SK-N-MC (cell line): ENCODE measurements at regions not wholly inside any gene's neighbourhood (a gene's known extent, or its start where the extent isn't known, plus 50 kb on each side); places are given as distances from the start of the nearest gene placed in this dataset.

ENCODE experiments used
- DNase-seq: peaks from one replicate; pipeline ENCODE4 v3.0.0-alpha.2; 2011; ENCODE audit warnings: low read depth, low spot score
- H3K27ac ChIP-seq: fragments of 200-600 bp; sonication (generic); 2 replicates; pipeline ENCODE4 v1.5.1; 2016; ENCODE audit warnings: mixed run types
- H3K36me3 ChIP-seq: fragments of 200-600 bp; sonication (generic); 2 replicates; pipeline ENCODE4 v1.6.1; 2017; ENCODE audit warnings: antibody characterized with exemption, low read length, mixed read lengths; ENCODE audit not compliant: insufficient read depth
- H3K4me3 ChIP-seq: fragments of 200-600 bp; sonication (generic); 2 replicates; pipeline ENCODE4 v1.5.1; 2016
- H3K9ac ChIP-seq: fragments of 200-600 bp; sonication (generic); 2 replicates; pipeline ENCODE4 v1.8.0; 2017; ENCODE audit warnings: mixed run types, mixed read lengths; ENCODE audit not compliant: insufficient read length
- H3K9me3 ChIP-seq: fragments of 200-600 bp; sonication (generic); 2 replicates; pipeline ENCODE4 v1.6.1; 2017; ENCODE audit warnings: low read depth, mild to moderate bottlenecking, antibody characterized with exemption, low read length, moderate library complexity, mixed read lengths
- EZH2 ChIP-seq: fragments of 200-600 bp; sonication (generic); IDR thresholded peaks from one replicate; pipeline ENCODE4 v1.6.1; 2017; ENCODE audit warnings: antibody characterized with exemption
- FOXP2 ChIP-seq: optimal IDR thresholded peaks from 2 replicates; pipeline ENCODE3; 2011; ENCODE audit warnings: mild to moderate bottlenecking, moderate library complexity; ENCODE audit not compliant: insufficient read depth; ENCODE audit errors: extremely low read length, control extremely low read depth
- POLR2AphosphoS5 ChIP-seq: IDR thresholded peaks from 2 replicates; pipeline ENCODE4 v1.6.1; 2012; ENCODE audit warnings: mild to moderate bottlenecking, low read depth, low read length, borderline replicate concordance

DNA sequence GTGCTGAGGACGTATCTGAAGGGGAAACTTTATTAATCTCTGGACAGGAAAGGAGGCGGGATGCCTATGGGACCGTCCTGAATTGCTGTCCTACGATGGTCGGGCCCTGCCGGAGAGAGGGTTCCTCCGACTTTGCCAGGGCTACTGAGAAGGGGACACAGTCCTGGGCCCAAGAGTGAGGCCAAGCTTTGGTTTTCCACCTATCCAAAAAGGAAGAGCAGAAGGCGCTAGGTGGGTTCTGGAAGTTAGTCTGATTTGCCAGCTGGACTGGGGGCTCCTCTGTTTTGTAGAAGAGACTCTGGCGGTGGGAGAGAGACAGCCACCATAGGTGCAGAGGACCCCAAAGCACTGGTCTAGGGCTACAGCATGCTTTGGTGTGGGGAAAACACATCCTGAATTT, 243.8 kb upstream of the IRX4 start:
- H3K9me3 ChIP-seq: no peaks in the 10 kb centered on the region
- no peak for DNase-seq
- TF ChIP-seq POLR2AphosphoS5 (no peak), FOXP2 (no peak), EZH2 (no peak)
- H3K36me3 ChIP-seq: no peaks in the 10 kb centered on the region
- H3K9ac ChIP-seq: no peak overlapping the region
- no peak overlapping the region for H3K4me3 ChIP-seq
- no peak overlapping the region for H3K27ac ChIP-seq

DNA sequence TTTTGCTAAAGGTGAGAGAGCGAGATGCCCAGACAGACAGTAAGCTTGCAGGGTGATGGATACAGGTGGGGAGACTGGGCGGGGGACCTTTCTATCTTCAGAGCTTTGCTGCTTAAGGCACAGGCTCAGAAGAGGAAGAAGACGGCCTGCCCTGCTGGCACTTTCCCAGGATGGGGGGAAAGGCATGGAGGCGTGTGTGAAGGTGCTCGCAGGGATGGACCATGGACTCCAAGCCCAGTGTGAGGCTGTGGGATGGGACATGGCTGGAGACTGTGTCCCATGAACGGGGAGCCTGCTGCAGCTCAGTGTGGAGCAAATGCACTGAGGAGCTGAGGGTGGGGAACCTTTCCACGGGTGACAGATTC, 243.2 kb upstream of the IRX4 start:
- no peak overlapping the region for H3K27ac ChIP-seq
- no peaks in the 10 kb centered on the region for H3K9me3 ChIP-seq
- no peak overlapping the region for H3K9ac ChIP-seq
- H3K36me3 ChIP-seq: no peaks in the 10 kb centered on the region
- no peak for DNase-seq
- TF ChIP-seq POLR2AphosphoS5: no peak
- no peak for TF ChIP-seq FOXP2
- no peak for TF ChIP-seq EZH2
- no peak overlapping the region for H3K4me3 ChIP-seq

DNA sequence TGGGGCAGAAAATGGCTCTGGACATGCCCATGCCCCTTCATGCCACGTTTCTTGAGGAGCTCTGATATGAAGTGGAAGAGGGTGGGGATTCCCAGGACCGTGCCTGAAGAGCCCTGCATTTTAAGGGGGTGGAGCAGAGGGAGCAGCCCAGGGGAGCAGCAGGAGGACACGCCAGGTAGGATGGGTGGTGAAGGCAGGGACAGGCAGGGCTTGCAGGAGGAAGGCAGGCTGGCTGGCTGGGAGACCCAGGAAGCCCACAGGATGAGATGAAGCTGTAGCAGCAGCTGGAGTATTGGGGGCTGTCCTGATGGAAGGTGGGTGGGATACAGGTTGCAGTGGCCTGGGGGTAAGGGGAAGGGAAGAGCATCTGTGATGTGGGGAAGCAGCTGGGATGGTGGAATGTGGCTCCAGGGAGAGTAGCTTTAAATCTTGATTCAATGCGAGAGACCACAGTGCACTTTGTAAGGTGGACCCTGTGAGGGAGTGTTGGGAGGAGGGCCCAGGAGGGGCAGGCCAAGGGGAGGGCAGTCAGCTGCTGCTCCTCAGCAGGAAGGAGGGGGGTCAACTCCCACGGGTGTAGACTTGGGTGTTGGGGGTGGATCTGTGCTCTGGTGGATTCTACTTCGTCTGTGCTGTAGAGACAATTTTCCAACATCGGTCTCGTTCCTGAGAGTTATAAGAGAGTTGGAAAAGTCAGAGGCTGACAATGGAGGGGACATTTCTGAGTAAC, 242.6 kb upstream of the IRX4 start:
- Histone ChIP-seq H3K9ac (no peak overlapping the region), H3K27ac (no peak overlapping the region), H3K4me3 (no peak overlapping the region), H3K36me3 (no peaks in the 10 kb centered on the region), H3K9me3 (no peaks in the 10 kb centered on the region)
- no peak for DNase-seq
- no peak for TF ChIP-seq FOXP2
- no peak for TF ChIP-seq EZH2
- no peak for TF ChIP-seq POLR2AphosphoS5

DNA sequence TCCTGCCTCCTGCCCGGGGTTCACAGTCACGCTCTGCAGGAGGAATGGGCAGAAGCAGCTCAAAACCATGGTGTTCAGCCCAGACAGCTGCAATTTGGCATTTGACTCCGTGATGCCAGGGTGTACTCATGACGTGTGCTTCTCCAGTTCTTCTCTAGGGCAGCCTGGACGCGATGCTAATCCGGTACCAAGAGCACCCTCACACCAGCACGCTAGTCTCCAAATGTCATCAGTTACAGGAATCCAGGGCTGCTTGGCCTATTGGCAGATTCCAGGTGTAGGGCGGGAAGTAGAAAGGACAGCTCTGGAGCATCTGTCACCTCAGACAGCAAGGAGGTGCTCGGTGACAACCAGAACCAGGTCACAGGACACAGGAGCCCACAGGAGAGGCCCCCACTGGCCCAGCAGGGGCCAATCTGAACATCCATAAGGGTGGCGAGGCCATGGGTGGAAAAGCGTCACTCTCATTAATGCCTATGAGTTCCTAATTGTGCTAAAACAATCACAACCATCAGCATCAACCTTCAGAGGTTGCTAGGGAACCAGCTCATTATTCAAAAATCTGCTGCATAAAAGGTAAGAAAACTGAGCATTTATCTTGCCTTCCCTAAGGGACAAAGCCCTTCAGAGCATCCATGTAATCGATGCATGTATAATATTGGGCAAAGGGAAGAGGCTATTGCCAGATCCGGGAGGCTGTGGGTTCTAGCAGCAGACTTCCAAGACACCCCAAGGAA, 241.9 kb upstream of the IRX4 start:
- H3K4me3 ChIP-seq: no peak overlapping the region
- H3K9ac ChIP-seq: no peak overlapping the region
- no peak for TF ChIP-seq POLR2AphosphoS5
- no peak for TF ChIP-seq FOXP2
- no peak for TF ChIP-seq EZH2
- no peak overlapping the region for H3K27ac ChIP-seq
- H3K9me3 ChIP-seq: no peaks in the 10 kb centered on the region
- no peaks in the 10 kb centered on the region for H3K36me3 ChIP-seq
- no peak for DNase-seq

DNA sequence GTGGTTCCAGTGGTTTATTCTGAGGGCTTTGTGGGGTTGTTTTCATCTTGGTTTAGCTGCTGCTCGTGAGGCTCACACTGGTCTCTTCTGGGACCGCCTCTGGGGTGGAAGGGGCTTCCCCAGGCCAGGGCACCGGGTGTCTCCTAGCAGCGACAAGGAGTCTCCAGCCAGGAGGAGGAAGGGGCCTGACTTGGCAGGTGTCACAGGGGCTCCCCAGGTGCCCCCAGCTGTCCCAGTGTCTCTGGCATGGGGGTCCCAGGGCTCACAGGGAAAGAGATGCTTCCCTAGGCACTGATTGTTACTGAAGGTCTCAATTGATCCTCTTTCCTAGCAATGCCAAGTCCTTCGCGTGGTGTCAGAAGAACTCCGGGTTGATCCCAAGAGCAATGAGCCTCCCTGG, 241.1 kb upstream of the IRX4 start:
- DNase-seq: no peak
- H3K36me3 ChIP-seq: no peaks in the 10 kb centered on the region

DNA sequence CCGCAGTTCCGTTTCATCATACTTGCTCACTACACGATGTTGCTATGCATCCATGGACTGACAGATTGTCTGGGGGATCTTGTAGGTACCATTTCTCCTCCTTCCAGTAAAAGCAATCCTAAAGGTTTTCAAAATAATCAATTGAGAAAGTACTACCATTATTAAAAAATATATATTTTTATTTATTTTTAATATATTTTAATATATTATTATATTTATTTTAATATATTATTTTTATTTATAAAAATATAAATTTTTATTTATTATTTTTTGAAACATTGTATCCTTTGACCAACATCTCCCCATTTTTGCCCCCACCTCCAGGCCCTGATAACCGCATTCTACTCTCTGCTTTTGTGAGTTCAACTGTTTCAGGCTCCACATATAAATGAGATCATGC, 237.6 kb upstream of the IRX4 start:
- no peak for DNase-seq
- Histone ChIP-seq H3K9me3 (no peaks in the 10 kb centered on the region), H3K4me3 (no peak overlapping the region), H3K27ac (no peak overlapping the region), H3K9ac (no peak overlapping the region), H3K36me3 (no peaks in the 10 kb centered on the region)
- TF ChIP-seq POLR2AphosphoS5: no peak
- TF ChIP-seq EZH2: no peak
- no peak for TF ChIP-seq FOXP2

More for the DNA sequence above, 241.1 kb upstream of the IRX4 start:
- Histone ChIP-seq H3K9me3 (no peaks in the 10 kb centered on the region), H3K9ac (no peak overlapping the region), H3K27ac (no peak overlapping the region), H3K4me3 (no peak overlapping the region)
- TF ChIP-seq FOXP2 (no peak), EZH2 (no peak), POLR2AphosphoS5 (no peak)

DNA sequence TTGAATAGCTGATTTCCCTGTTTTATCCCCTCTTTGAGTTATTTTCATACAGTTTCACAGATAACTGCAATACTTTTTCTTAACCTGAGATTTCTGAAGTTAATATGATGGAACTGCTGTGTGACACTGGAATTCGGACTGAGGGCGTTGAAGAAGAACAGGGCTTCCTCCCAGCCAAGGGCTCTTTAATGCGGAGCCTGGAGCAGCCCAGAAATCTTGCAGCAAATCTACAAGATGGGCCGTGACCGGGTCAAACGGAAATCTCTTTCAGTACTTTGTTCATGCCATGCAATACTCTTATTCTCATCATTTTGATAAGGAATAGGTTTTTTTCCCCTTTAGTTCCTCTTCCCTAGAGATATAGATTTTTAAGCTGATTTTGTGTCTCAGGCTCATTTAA, 236.8 kb upstream of the IRX4 start:
- H3K36me3 ChIP-seq: no peaks in the 10 kb centered on the region
- H3K27ac ChIP-seq: no peak overlapping the region
- no peak for TF ChIP-seq FOXP2
- TF ChIP-seq POLR2AphosphoS5: no peak
- TF ChIP-seq EZH2: no peak
- H3K9ac ChIP-seq: no peak overlapping the region
- H3K9me3 ChIP-seq: no peaks in the 10 kb centered on the region
- no peak overlapping the region for H3K4me3 ChIP-seq
- DNase-seq: no peak

DNA sequence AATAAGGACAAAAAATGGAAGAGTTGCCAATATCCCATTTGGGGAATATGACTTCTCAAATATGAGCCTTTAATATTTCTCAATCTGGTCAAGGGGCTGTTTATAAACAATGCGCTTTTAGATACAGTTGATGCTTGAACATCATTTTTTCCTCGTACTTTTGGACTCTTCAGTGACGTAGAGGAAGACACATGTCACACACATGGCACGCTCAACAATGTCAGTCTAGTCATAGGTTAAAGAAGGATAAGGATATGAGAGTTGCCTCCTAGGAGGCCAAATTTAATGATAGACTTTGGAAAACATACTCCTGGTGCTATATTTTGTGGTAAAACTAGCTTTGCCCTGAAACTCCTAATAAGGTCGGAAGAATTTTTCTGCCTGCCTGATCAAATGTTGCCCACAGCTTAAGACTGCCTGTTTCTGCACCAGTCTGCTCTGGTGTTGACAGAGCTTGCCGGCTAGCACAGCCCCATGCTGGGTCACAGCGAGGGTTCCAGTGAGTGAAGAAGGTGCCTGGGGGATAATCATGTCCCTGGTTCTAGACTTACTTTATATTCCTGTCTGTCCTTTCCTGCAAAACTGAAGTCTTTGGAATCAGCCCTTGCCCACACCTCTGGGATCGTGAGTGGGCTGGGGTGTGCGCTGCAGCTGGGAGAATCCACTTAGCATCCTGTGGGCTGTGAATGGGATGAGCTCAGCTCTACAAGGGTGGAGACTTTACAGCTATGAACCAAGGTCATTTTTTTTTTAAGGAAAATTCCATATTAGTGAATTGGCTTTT, 230.8 kb upstream of the IRX4 start:
- H3K27ac ChIP-seq: no peak overlapping the region
- DNase-seq: no peak
- H3K9me3 ChIP-seq: no peaks in the 10 kb centered on the region
- no peak overlapping the region for H3K4me3 ChIP-seq
- no peaks in the 10 kb centered on the region for H3K36me3 ChIP-seq
- no peak overlapping the region for H3K9ac ChIP-seq
- TF ChIP-seq FOXP2: no peak
- TF ChIP-seq POLR2AphosphoS5: no peak
- TF ChIP-seq EZH2: no peak
